Stimulated activated CD8-positive, alpha-beta memory T cell treated with anti-CD3 and anti-CD28 coated beads, Interleukin-12 subunit alpha, Interleukin-12 subunit beta, amount 100 ng/mL, for 4 hours (primary cell): ENCODE measurements at regions not wholly inside any gene's neighbourhood (a gene's known extent, or its start where the extent isn't known, plus 50 kb on each side); places are given as distances from the start of the nearest gene placed in this dataset.

ENCODE experiments used
- DNase-seq: peaks from one replicate; pipeline ENCODE4 v3.0.0-alpha.2; 2020; ENCODE audit warnings: low read depth

- no peak for DNase-seq
These were observed 424.3 kb downstream of the KIF20B start for GRCh38 chr10:90125456-90126255.

DNA sequence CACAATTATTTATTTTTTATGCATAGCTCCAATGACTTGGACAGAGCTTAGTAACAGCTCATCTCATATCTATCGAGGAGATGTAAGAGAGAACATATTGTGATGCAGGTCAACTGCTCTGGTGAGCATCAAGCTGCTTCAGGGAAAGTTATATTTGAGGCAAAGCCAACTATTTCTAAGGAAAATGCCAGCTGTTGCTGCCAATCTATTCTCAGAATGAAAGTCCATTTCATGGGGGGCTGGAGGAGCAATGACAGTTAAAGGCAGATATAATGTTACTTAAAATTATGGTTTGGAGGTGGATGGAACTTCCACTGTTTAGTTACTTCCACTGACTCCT, 424.8 kb downstream of the KIF20B start:
- DNase-seq, result no peak

DNA sequence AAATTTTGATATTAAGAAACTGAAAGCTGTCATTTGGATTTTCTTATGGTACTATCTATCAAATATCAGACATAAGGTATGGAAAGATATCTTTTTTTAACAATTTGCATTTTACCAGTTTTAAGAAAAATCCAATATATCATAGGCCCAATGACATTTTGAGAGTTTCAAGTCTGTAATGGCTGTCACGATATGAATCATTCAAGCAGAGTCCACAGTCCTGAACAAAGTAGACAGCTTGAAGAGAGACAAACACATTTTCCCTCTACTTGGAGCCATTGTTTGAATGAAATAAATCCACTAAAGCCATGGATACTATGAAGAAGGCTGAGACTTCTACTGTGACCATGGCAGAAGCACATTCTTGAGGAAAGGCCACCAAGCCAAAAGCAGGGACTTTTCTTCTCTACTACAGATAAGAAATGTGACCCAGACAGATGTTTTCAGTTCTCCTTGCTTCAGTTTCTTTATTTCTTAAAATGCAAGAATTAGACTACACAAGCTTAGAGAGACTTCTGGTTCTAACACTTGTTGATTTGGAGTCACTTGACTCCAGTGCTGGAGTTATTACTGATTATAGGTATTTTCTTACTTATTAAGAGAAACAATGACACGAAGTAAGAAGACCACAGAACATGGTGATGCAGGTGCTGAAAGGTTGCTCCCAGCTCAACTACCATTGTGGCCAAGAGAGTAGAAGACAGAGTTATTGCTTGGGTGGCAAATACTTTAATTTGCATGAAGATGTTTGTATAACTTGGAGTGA, 429.1 kb downstream of the KIF20B start:
- no peak for DNase-seq

DNA sequence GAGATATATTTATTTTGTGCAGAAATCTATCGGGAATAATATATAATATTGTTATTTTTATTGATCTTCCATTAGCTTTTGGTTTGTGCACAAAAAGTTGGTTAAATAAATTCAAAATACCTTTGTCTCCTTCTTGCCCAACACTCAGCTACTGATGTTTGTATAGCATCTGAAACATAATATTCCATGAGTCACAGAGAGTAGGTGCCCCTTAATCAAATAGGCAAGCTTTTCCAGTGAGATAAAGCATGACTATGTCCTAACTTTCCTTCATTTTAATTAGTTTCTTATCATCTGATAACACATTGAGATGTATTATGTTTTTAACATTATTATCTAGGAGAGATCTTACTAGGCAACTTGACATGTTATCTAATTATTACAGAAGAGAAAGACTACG, 432.2 kb downstream of the KIF20B start:
- no peak for DNase-seq

GRCh38 chr10:90136731-90137316, 435.4 kb downstream of the KIF20B start:
- no peak for DNase-seq

DNA sequence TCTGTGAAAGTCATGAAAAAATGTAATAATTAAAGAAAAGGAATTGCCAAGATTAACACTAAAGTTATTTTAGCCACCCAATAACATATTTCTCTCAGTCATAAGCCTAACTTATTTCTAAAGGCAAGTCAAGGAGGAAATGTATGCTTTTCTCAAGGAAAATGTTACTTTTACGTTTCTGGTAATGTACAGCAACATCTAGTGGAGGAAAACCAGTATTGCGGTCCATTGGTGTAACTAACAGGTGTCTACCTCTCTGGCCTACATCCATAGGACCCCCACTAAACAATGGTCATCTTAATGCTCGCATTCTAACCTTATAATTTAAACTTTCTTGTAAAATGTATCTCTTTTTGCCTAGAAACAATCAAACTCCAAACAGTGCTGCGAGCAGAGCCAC, 437.5 kb downstream of the KIF20B start:
- DNase-seq, result no peak

DNA sequence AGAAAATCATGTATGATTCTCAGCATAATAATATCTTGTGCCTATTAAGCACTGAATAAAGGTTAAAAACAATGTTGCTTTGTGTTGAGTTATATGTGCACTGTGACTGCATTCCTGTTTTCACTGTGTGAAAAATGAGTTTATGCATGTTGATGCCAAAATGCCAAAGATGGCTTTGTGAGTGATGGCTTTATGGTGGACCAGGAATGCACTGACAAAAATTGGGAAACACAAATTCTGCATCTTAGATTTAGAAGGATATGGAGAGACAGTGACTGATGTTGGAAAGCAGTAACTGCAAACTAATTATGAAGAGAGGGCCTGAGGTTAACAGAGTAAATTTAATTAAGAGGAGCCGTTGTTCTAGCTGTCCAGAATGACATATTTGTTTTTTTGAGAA, 440.4 kb downstream of the KIF20B start:
- no peak for DNase-seq

GRCh38 chr10:90143937-90144336, 442.5 kb downstream of the KIF20B start:
- no peak for DNase-seq

DNA sequence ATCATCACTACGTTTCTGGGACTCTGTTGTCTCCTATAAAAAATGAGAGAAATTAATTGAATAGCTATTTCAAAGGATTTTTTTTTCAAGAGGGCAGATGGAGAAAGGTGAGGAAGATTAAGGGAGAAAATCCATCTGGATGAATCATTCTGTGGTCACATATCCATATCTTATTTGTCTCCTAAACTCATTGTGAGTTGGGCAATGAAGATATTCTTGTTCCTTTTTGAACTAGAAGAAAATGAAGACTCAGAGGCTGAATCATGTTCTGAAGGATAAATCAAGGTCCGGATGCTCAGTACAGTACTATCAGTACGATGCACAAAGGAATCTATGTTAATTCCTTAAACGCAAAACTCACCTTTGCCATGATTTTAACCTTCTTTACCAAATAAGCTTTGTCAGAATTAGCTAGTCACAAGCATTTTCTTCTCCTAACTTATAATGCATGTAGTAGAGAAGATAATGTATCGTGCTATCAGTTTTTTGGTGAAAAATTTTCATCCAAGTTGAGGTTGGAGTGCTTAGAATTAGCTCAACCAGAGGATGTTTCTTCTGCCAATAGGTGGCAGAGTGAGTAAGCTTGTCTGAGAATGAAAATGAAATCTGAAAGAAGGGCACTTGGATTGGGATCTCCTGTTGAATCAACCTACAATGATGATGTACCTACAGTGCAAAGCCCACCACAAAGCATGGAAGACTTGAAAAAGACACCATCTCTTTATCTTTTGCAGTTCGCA, 446.9 kb downstream of the KIF20B start:
- no peak for DNase-seq

GRCh38 chr10:90149563-90149962, 448.2 kb downstream of the KIF20B start:
- DNase-seq, result no peak

DNA sequence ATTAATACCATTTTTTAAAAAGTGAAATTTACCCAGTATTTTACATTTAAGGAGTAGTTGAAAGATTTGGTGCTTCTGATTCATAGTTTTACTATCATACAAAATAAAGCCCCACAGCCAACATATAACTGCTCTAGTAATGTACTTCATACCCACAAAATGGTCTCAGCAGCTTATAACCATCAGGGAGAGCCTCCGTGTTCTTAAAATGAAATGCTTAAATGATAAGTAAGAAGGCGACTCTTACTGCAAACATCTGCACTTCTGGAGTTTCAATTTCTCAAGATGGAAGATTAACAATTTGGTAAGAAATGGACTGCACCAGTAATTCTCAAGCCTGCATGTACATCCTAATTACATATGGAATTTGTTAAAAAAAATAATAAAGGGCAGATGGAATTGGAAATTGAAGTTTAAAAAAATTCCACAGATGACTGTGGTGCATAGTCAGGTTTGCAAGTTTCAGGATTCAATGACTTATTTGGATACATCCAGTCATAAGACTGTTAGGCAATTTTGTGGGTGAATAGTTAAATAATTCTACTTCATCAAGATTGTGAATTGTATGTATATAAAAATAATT, 461.0 kb downstream of the KIF20B start:
- DNase-seq, result no peak

DNA sequence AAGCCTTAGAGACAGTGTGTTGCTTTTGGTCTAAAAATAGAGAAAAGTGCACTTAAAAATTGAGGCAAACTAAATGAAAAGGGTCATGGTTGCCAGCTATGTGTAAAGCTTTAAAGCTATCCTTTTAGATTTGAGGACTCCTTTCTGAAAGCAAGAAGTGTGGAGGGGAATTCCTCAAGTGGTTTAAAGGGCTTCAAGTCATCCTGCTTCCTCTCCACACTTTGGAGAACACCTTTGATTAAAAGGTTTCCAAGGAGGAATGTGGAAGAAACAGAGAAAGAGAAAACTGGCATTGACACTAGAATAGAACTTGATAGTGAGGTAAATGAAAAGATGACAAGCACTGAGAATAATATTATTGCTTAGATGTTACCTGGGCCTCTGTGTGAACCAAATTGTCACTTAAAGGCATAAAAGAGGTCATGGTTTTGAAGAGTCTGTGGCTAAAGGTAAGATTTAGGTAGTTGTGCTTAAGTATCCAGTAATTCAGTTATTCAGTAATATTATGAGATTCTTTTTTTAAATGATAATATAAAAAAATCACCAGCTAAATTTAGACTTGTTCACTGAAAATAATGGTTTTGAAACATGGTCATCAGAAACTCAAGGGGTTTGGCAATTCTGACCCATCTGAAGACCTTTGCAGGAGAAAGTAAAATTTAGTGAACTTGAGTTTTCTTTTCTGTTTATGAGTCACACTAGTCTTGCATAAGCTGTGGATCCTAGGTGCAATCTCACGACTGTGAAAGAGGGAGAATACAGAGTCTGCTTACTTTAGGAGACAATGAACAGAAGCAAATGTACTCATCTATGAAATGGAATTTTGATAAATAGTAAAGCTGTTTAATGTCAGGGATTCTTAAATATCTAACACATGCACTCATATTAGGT, 466.0 kb downstream of the KIF20B start:
- no peak for DNase-seq

DNA sequence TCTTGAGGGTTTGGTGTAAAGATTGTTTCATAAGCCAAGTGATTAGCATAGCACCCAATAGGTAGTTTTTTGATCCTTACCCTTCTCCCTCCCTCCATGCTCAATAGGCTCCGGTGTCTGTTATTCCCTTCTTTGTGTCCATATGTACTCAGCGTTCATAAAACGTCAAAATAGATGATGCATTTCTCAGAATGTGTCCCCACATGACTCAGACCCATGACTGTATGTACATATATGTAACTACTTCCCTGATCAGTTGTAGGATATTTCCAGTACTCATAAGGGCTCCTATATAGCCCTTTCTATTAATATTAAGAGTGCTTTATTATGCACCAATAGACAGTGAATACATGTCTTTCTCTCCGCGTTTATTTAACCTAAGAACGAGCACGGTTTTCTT, 466.9 kb downstream of the KIF20B start:
- no peak for DNase-seq

DNA sequence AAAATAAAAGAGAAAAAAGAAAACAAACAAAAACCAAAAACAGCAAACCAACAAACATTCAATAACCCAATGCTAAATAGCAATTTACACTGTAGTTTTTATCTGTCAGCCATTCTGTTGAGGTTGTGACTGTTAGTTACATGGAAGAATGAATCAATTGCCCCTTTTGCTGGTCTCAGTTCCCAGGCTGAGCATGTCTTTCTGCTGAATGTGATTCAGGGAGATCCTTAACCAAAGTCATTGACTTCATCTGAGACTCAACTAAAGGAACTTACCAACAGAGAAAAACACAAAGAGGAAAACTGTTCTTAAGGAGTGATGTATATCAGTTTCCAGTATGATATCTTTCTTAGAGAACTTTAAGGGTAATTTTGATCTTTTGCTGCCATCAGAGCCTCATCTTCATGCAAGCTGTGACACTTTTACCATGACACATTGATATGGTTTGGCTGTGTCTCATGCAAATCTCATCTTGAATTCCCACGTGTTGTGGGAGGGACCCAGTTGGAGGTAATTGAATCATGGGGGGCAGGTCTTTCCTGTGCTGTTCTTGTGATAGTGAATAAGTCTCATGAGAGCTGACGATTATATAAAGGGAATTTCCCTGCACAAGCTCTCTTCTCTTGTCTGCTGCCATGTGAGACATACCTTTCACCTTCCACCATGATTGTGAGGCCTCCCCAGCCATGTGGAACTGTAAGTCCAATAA, 469.8 kb downstream of the KIF20B start:
- DNase-seq, result no peak

DNA sequence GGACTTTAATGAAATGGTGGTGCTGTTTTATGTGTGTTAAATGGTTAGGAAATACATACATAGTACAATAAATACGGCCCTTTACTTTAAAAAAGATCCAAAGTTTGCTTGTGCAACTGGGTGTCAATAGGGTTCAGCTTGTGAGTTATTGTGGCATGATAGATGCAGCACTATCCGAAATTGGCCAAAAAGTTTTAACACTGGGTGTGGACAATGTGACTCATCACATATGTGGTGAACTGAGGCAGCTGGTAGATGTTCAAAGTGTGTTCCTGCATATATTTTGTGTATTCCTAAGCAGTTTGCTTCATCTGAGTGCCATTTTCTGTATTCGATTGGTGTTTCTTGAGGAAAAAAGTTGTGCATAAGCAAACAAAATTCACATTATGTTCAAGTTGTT, 473.1 kb downstream of the KIF20B start:
- DNase-seq, result no peak

GRCh38 chr10:90175161-90175681, 473.8 kb downstream of the KIF20B start:
- DNase-seq, result no peak

GRCh38 chr10:90179696-90180407, 478.5 kb downstream of the KIF20B start:
- no peak for DNase-seq

- no peak for DNase-seq
These were observed 479.7 kb downstream of the KIF20B start for GRCh38 chr10:90180886-90181691.

GRCh38 chr10:90192825-90193224, 491.4 kb downstream of the KIF20B start:
- no peak for DNase-seq
